Right ventricle myocardium inferior (tissue), 1 donor: ENCODE measurements at regions not wholly inside any gene's neighbourhood (a gene's known extent, or its start where the extent isn't known, plus 50 kb on each side); places are given as distances from the start of the nearest gene placed in this dataset.

Experiments used
- ATAC-seq: fragments of 200-7000 bp; cut with Tn5 transposase; one replicate; pipeline ENCODE4 v1.9.1; 2020; ENCODE audit warnings: mild to moderate bottlenecking, moderate library complexity
- DNase-seq: peaks from one replicate; pipeline ENCODE4 v3.0.0; 2021; ENCODE audit errors: missing footprints
- intact Hi-C: fragments of 100-400 bp; cut with DNase I; formaldehyde crosslinking; loops from one replicate; pipeline ENCODE4 v1.11.0; 2022
- donor health status: DM: no; HTN: yes; CAD: no; lungs with severe emphysema.

GRCh38 chr16:49089533-49089932 is 192.1 kb downstream of the CBLN1 start:
- DNase-seq, result no peak
- no peak for ATAC-seq
- intact Hi-C loops, result no loop called here

DNA sequence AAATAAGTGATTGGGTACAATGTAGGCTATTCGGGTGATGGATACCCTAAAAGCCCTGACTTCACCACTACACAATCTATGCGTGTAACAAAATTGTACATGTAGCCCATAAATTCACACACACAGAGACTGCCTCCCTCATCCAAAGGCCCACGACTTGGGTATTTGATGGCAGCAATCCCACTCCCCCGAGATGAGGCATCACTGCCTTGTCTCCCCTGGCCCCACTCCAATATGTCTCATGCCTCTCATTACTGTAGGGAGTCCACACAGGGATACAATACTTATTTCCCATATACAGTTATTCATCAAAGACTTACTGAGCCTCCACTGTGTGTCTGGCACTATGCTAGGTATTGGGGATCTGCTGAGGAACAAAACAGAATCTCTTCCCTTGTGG is 192.6 kb downstream of the CBLN1 start:
- intact Hi-C loops, result no loop called here
- ATAC-seq (no peak), DNase-seq (no peak)

DNA sequence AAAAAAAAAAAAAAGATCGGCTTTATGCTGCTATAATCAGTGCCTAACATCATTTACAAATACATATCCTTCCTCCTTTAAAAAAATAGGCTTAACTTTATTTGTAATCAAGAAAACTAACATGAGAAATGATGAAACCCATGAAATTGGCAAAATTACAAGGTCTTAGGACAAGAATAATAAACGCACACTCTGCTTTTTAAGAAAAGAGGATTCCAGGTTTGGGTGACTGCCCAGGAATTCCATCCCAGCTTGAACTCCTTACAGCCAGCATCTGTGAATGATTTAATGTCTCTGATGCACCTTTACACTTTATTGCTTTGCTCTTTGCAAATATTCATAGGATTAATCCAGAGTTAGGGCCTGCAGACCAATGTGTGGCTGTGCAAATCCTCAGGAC is 196.0 kb downstream of the CBLN1 start:
- DNase-seq (no peak), ATAC-seq (no peak)
- intact Hi-C loops, result no loop called here

- intact Hi-C loops, result no loop called here
- DNase-seq, result no peak
- no peak for ATAC-seq
Measured at GRCh38 chr16:49084628-49085390, 196.8 kb downstream of the CBLN1 start.

DNA sequence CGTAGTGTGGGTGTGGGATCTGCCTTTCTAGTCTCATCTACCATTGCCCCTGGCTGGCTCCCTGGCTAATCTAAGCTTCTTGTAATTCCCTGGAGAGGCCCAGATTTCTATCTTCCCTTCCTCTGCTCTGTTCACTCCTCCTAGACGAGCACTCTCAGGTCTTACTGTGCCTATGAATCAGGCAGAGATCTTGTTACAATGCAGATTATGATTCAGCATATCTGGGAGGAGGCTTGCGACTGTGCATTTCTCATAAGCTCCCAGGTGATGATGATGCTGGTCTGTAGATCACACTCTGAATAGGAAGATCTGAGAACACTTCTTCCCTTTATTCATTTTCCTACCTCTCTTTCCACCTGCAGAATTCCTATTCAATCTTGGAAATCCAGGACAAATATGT is 200.1 kb downstream of the CBLN1 start:
- DNase-seq (no peak), ATAC-seq (no peak)
- intact Hi-C loops, result no loop called here

DNA sequence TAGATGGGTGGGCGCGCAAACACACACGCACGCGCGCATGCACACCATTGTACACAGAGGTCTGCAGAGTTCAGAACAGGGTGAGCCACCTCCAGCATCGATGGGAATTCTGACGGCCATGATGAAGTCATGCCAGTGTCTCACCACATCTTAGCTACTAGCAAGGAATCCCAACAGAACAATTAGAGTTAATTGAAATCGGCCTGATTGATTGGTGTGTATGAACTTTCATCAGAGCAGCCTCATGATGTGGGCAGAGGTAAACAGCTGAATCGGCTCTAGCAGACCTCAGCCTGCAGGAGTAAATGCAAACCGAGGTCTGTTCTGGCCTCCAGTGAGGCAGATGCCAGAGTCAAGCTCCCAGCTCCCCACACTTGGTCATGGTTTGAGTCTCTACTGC is 200.6 kb downstream of the CBLN1 start:
- DNase-seq, result no peak
- ATAC-seq, result no peak
- intact Hi-C loops, result no loop called here

DNA sequence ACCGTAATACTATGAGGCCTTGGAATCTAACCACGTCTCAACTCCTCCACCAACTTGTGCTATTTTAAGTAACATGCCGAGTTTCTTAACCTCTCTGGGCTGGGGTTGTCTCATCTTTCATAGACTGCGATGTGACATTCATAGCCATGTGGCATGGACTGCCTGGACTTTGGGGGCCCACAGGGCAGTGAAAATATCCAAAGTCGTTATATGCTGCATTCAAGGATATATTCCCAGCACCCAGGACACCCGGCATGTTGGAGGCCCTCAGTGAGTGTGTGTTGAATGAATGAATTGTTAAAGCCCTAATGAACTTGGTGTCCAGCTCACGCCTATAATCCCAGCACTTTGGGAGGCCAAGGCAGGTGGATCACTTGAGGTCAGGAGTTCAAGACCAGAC is 203.1 kb downstream of the CBLN1 start:
- intact Hi-C loops, result no loop called here
- DNase-seq (no peak), ATAC-seq (no peak)

DNA sequence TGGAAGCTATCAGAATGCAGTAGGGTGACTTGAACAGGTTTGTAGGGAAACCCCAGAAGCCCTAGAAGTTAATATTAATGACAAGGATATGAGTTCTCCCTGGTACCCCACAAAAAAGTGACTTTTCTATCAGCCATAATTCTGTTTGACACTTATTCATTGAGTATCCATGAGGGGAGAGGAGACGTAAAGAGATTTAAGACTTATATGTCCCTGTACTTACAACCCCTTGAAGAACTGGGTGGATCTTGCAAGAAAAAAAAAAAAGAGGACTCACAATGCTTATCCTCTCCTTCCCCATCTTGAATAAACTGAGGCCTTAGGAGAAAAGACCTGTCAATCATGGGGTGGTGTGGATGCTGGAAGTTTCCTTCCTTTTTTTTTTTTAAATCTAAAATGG is 203.5 kb downstream of the CBLN1 start:
- intact Hi-C loops, result no loop called here
- DNase-seq, result no peak
- ATAC-seq, result no peak

DNA sequence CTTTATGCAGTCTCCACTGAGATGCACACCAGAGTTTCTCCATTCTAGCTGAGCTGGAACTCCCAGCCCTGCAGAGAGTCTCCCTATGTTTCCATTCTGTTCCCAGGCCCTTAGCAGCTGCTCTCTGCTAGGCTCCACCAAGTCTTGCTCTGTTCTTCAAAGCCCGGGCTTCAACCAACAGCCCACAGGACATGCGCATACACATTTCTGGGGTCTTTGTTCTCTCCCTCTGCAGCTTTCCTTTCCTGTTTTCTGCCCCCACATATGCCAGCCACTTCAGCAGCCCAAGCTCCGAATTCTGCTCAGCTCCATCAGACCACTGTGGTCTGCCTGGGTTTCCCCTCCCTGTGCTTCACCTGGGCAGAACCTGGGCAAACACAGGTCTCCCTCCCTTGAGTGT is 205.9 kb downstream of the CBLN1 start:
- no peak for DNase-seq
- no peak for ATAC-seq
- intact Hi-C loops, result no loop called here

DNA sequence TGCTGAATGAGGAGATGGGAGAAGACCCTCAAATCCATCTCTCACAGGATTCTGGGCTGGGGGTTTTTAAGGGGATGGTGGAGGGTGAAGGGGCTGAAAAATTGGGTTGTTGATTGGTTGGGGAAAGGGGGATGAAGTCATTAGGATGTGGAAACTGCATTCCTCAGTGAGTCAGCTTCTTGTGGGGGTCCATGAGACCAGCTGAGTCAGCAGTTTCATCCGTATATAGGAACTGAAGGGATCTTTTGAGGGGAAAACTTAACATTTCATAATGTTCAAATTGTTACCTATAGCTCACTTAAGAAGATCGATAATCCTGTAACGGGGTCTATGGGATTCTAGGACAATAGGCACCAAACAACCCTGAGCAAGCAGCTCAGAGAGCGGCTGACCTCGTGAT is 213.4 kb downstream of the CBLN1 start:
- ATAC-seq (no peak), DNase-seq (no peak)
- intact Hi-C loops, result no loop called here

- ATAC-seq, result peak; percentile 72
- intact Hi-C loops, result no loop called here
Measured at GRCh38 chr16:49067776-49068175, 213.9 kb downstream of the CBLN1 start.

DNA sequence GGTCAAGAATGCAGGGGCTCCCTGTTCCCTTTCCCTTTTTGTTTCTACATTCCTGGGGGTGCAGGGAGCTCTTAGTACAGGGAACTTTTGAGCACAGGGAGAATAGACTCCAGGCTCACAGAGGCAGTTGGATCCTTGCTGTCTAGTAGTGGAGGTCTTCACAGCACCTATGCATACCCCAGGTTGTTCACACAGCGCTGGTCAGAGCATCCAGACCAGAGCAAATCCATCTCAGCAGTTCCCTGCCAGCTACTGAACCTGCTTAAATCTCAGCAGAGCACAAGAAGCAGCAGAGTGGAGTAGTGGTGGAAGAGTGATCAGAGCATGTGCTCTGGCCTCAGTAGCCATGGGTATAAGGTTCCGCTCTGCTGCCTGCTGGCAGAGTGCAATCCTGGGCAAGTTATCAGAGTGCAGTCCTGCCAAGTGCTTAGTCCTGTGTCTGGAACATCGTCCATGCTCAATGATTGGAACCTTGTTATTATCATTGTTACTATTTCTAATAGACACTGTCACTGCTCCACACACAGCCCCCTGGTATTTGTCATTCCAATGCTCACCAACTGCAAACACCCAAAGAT is 220.4 kb downstream of the CBLN1 start:
- intact Hi-C loops, result no loop called here
- ATAC-seq (peak; percentile 97), DNase-seq (no peak)

More at GRCh38 chr16:49067776-49068175, 213.9 kb downstream of the CBLN1 start:
- no peak for DNase-seq

- DNase-seq, result no peak
- intact Hi-C loops, result no loop called here
- no peak for ATAC-seq
Measured at GRCh38 chr16:49060728-49061127, 220.9 kb downstream of the CBLN1 start.

- intact Hi-C loops, result no loop called here
- no peak for DNase-seq
Measured at GRCh38 chr16:49058382-49058781, 223.3 kb downstream of the CBLN1 start.

DNA sequence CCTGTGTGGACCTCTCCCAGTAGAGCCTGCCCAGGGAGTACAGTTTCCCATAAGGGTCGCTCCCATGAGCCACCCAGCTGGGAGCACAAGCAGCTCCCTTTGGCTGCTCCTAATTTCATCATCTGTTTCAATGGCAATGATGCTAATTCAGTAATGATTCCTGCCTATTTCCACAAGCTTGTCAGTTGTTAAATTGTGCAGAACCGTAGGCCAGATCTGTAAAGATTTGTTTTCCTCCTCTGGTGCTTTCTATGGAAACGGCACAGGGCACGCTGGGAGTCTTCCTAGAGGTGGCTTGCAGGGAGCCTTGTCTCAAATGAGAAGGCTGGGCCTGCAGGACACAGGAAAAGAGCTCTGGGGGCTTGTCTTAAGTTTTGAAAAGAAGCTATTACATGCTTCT is 223.7 kb downstream of the CBLN1 start:
- ATAC-seq (no peak), DNase-seq (no peak)
- intact Hi-C loops, result no loop called here

More at GRCh38 chr16:49058382-49058781, 223.3 kb downstream of the CBLN1 start:
- ATAC-seq, result no peak

GRCh38 chr16:49057391-49057790 is 224.2 kb downstream of the CBLN1 start:
- intact Hi-C loops, result no loop called here
- ATAC-seq (no peak), DNase-seq (no peak)

DNA sequence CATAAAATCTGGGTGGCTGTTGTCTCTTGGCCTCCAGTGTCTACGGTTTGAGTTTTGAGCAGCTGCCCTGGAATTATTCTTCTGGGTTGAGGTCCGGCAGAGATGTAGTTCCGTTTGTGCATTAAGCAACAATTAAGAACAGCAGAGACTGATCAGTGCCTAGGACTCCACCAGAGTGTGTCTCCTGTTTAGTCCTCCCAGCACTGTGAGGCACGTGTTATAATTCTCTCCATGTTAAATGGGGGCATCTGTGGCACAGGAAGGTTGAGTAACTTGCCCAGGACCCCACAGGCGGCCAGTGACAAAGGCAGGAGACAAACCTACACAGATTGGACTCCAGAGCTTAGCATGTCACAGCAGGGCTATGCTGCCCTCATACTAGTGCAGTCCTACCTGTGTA is 225.1 kb downstream of the CBLN1 start:
- DNase-seq (no peak), ATAC-seq (no peak)
- intact Hi-C loops, result no loop called here

- no peak for ATAC-seq
- intact Hi-C loops, result no loop called here
- no peak for DNase-seq
Measured at GRCh38 chr16:49055824-49056545, 225.7 kb downstream of the CBLN1 start.

DNA sequence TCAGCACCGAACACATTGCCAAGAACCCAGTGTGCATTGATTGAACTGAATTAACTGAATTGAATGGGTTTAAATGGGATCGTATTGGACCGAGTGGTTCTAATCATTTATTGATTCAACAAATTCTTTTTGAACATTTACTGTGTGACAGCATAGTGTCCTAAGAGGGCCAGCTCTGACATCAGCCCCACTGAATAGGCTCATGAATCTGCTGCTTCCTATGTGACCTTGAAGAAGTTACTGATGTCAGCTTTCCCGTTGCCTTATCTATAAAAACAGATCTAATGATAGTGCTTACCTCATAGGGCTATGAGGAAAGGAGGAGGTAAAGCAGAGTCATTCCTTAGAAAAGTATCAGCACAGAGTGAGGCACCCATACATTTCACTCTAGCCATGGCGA is 226.3 kb downstream of the CBLN1 start:
- DNase-seq (no peak), ATAC-seq (no peak)
- intact Hi-C loops, result no loop called here

GRCh38 chr16:49054606-49055005 is 227.0 kb downstream of the CBLN1 start:
- DNase-seq (no peak), ATAC-seq (no peak)
- intact Hi-C loops, result no loop called here
